ENCODE measurements at regions not wholly inside any gene's neighbourhood (a gene's known extent, or its start where the extent isn't known, plus 50 kb on each side); places are given as distances from the start of the nearest gene placed in this dataset.

GRCh38 chr7:88495881-88496725 is 189.4 kb upstream of the STEAP4 start:
- DNase-seq, result no peak

- DNase-seq, result no peak
Measured at GRCh38 chr7:88492153-88492552, 185.5 kb upstream of the STEAP4 start.

- no peak for DNase-seq
Measured at GRCh38 chr7:88490874-88491273, 184.2 kb upstream of the STEAP4 start.

- DNase-seq, result no peak
Measured at GRCh38 chr7:88490161-88490560, 183.5 kb upstream of the STEAP4 start.

GRCh38 chr7:88485821-88486220 is 179.1 kb upstream of the STEAP4 start:
- no peak for DNase-seq

- DNase-seq, result no peak
Measured at GRCh38 chr7:88484551-88484950, 177.9 kb upstream of the STEAP4 start.

GRCh38 chr7:88480896-88481295 is 174.2 kb upstream of the STEAP4 start:
- no peak for DNase-seq

GRCh38 chr7:88480271-88480670 is 173.6 kb upstream of the STEAP4 start:
- DNase-seq, result no peak

GRCh38 chr7:88477976-88478375 is 171.3 kb upstream of the STEAP4 start:
- no peak for DNase-seq

- no peak for DNase-seq
Measured at GRCh38 chr7:88465600-88465999, 158.9 kb upstream of the STEAP4 start.

- DNase-seq, result no peak
Measured at GRCh38 chr7:88462799-88463198, 156.1 kb upstream of the STEAP4 start.

- DNase-seq, result no peak
Measured at GRCh38 chr7:88460650-88461049, 154.0 kb upstream of the STEAP4 start.

- DNase-seq, result no peak
Measured at GRCh38 chr7:88458946-88459345, 152.3 kb upstream of the STEAP4 start.

- DNase-seq, result no peak
Measured at GRCh38 chr7:88458279-88458678, 151.6 kb upstream of the STEAP4 start.

GRCh38 chr7:88457320-88457719 is 150.6 kb upstream of the STEAP4 start:
- DNase-seq, result no peak

- no peak for DNase-seq
Measured at GRCh38 chr7:88456490-88456889, 149.8 kb upstream of the STEAP4 start.

GRCh38 chr7:88455696-88456095 is 149.0 kb upstream of the STEAP4 start:
- DNase-seq, result no peak

GRCh38 chr7:88452646-88453045 is 146.0 kb upstream of the STEAP4 start:
- DNase-seq, result no peak

- DNase-seq, result no peak
Measured at GRCh38 chr7:88450874-88451273, 144.2 kb upstream of the STEAP4 start.

- DNase-seq, result no peak
Measured at GRCh38 chr7:88449410-88449809, 142.7 kb upstream of the STEAP4 start.

- no peak for DNase-seq
Measured at GRCh38 chr7:88442413-88442812, 135.7 kb upstream of the STEAP4 start.

GRCh38 chr7:88437132-88437531 is 130.4 kb upstream of the STEAP4 start:
- no peak for DNase-seq

- DNase-seq, result no peak
Measured at GRCh38 chr7:88432301-88432700, 125.6 kb upstream of the STEAP4 start.

- DNase-seq, result no peak
Measured at GRCh38 chr7:88431882-88432281, 125.2 kb upstream of the STEAP4 start.

GRCh38 chr7:88429382-88429781 is 122.7 kb upstream of the STEAP4 start:
- no peak for DNase-seq
